Ovary (tissue), 7 donors: ENCODE measurements at regions not wholly inside any gene's neighbourhood (a gene's known extent, or its start where the extent isn't known, plus 50 kb on each side); places are given as distances from the start of the nearest gene placed in this dataset.

Source experiments
- DNase-seq, 5 donors: peaks; one replicate each; pipeline ENCODE4 v3.0.0-alpha.2; 2019 to 2020
- H3K27ac ChIP-seq, 2 donors: fragments of 200-600 bp; one replicate each; pipeline versions ENCODE4 v1.5.1 to v1.8.0; 2019 to 2022
- H3K27me3 ChIP-seq: fragments of 200-600 bp; one replicate; pipeline ENCODE4 v1.8.0; 2022
- H3K36me3 ChIP-seq: fragments of 200-600 bp; sonication (generic); one replicate; pipeline ENCODE4 v1.5.1; 2019
- H3K4me1 ChIP-seq: one replicate; pipeline ENCODE4 v1.8.1; 2013; ENCODE audit warnings: mild to moderate bottlenecking, moderate library complexity; ENCODE audit not compliant: insufficient read depth
- H3K4me3 ChIP-seq: fragments of 200-600 bp; sonication (generic); one replicate; pipeline ENCODE4 v1.5.1; 2017
- H3K9me3 ChIP-seq, 2 donors: fragments of 200-600 bp in 1 of 2; sonication (generic) in 1 of 2; one replicate each; pipeline versions ENCODE4 v1.5.1 to v1.8.1; 2013 to 2019; ENCODE audit warnings: mild to moderate bottlenecking in 1 of 2, moderate library complexity in 1 of 2
- EP300 ChIP-seq: sonication (generic); formaldehyde crosslinking; IDR thresholded peaks from one replicate; pipeline ENCODE4 v1.6.1; 2017; ENCODE audit warnings: antibody characterized with exemption
- POLR2A ChIP-seq: fragments of 450-650 bp; IDR thresholded peaks from one replicate; pipeline ENCODE4 v1.6.1; 2017; ENCODE audit warnings: antibody characterized with exemption, mild to moderate bottlenecking, moderate library complexity
- WGBS, 3 donors: extraction: QIAGEN DNeasy Blood & Tissue Kit in 1 of 3; methylation state at CpG; one replicate each; pipeline versions ENCODE4 v1.1.5 to v1.1.7; 2013 to 2017; 5-methylcytosine and 5-hydroxymethylcytosine counted together
- intact Hi-C, 4 donors: fragments of 100-400 bp; cut with DNase I; formaldehyde crosslinking; loops; one replicate each; pipeline versions ENCODE4 v1.11.0 to v1.15.1; 2022 to 2023
- TF ChIP-seq, protein P1 (sequence below), 3 donors: fragments of 450-650 bp in 2 of 3; fragments of 200-600 bp in 1 of 3; IDR thresholded peaks; one replicate each; pipeline versions ENCODE4 v1.5.1 to v1.8.0; 2016 to 2022; ENCODE audit warnings: antibody characterized with exemption in 3 of 3, mild to moderate bottlenecking in 1 of 3
- donor health status: DM: no; HTN: no; CAD: no; lungs with moderate emphysema.
- donor health status: DM: no; HTN: no; CAD: no.
- donor health status: Bipolar disorder and iron deficiency.
- donor health status: DM: no; HTN: no; CAD: no.
- donor health status: DM: yes; HTN: yes; CAD: no.

DNA sequence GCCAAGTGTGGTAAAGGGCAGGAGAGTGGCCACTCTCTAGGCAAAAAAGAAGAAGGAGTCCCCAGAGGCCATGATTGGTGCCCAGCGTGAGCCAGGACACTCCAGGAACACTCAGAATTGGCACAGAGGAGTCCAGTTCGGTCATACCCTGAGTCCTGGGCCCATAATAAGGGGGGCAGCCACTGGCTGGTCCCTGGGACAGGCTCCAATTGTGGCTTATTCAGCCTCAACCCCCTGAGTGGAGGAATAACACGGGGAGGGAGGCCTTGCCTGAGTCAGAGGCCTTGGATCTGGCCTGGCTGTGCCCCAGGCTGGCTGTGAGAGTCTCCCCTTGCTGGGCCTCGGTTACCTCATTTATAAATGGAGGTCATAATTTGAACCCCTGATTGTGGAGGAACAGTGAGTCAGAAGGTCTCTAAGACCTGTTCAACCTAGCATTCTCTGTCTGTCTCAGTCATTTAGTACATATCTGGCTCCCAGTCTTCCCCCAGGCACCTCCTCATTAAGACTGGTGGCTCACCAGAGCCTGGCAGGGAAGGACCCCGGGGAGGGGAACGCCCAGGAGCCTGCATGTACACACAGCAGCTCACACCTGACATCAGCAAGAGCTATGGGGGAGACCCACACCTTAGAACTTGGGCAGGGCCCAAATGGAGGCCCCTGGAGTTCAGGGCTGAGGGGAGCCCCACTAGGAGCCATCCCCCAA, 95.9 kb upstream of the ATP2B2 start:
- Histone ChIP-seq H3K36me3 (no peaks in the 10 kb centered on the region), H3K27me3 (no peaks in the 10 kb centered on the region), H3K27ac (no peak overlapping the region), H3K4me1 (no peaks in the 10 kb centered on the region), H3K9me3 (no peaks in the 10 kb centered on the region), H3K4me3 (no peak overlapping the region)
- intact Hi-C loops, result no loop called here
- 63 to 77% (median 65%) methylated on average over 6 of the region's 6 CpGs for WGBS, 3 donors
- no peak for DNase-seq
- TF ChIP-seq EP300, result no peak
- TF ChIP-seq POLR2A, result no peak
- TF ChIP-seq, protein P1, sequence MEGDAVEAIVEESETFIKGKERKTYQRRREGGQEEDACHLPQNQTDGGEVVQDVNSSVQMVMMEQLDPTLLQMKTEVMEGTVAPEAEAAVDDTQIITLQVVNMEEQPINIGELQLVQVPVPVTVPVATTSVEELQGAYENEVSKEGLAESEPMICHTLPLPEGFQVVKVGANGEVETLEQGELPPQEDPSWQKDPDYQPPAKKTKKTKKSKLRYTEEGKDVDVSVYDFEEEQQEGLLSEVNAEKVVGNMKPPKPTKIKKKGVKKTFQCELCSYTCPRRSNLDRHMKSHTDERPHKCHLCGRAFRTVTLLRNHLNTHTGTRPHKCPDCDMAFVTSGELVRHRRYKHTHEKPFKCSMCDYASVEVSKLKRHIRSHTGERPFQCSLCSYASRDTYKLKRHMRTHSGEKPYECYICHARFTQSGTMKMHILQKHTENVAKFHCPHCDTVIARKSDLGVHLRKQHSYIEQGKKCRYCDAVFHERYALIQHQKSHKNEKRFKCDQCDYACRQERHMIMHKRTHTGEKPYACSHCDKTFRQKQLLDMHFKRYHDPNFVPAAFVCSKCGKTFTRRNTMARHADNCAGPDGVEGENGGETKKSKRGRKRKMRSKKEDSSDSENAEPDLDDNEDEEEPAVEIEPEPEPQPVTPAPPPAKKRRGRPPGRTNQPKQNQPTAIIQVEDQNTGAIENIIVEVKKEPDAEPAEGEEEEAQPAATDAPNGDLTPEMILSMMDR (IDR thresholded peaks at IDR 0.05), result no peak

DNA sequence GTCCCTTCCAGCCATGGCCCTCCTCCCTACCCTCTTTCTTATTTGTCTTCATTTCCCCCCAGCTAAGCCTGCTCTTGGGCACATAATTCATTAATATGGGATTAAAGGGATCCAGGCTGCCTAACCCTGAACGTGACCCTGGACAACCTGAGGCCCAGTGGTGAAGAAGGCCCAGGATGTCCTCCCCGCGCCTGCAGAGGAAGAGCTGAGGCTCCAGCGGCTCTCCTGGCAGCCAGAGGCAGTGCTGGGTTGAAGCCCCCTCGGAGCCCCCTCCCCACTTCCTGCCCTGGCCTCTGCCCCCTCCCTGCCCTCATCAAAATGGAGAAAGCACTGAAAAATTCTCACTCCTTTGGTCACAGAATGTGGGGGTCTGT, 96.5 kb upstream of the ATP2B2 start:
- Histone ChIP-seq H3K36me3 (no peaks in the 10 kb centered on the region), H3K4me3 (no peak overlapping the region), H3K27ac (no peak overlapping the region), H3K4me1 (no peaks in the 10 kb centered on the region), H3K27me3 (no peaks in the 10 kb centered on the region), H3K9me3 (no peaks in the 10 kb centered on the region)
- intact Hi-C loops, result no loop called here
- DNase-seq, result no peak
- TF ChIP-seq POLR2A (no peak), EP300 (no peak)
- TF ChIP-seq, protein P1 (IDR thresholded peaks at IDR 0.05), result no peak
- WGBS, 3 donors, result 41 to 47% (median 41%) methylated on average over 5 of the region's 5 CpGs

DNA sequence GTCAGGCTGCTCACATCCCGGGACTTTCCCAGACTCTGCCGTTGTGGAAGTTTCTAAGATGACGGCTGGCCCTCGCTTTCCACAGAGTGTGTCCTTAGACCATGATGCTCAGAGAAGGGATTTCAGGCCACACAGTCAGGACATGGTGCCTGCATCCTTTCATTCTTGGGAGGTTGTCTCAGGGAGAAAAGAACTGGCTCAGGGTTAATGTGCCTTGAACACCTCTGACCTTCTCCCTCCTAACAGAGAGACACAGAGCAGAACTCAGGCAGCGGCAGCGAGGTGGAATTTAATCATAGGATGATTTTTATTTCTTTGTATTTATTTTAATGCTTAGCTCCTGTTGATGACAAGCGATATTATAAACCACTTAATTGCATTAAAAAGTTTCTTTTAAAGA, 96.9 kb upstream of the ATP2B2 start:
- H3K4me1 ChIP-seq, result no peaks in the 10 kb centered on the region
- WGBS, 3 donors, result 59 to 75% (median 64%) methylated on average over 7 of the region's 7 CpGs
- no peaks in the 10 kb centered on the region for H3K27me3 ChIP-seq
- intact Hi-C loops, result no loop called here
- no peak for DNase-seq
- no peak overlapping the region for H3K27ac ChIP-seq
- no peak overlapping the region for H3K4me3 ChIP-seq
- no peaks in the 10 kb centered on the region for H3K9me3 ChIP-seq
- no peak for TF ChIP-seq EP300
- TF ChIP-seq POLR2A, result no peak
- TF ChIP-seq, protein P1 (IDR thresholded peaks at IDR 0.05), result no peak
- H3K36me3 ChIP-seq, result no peaks in the 10 kb centered on the region

DNA sequence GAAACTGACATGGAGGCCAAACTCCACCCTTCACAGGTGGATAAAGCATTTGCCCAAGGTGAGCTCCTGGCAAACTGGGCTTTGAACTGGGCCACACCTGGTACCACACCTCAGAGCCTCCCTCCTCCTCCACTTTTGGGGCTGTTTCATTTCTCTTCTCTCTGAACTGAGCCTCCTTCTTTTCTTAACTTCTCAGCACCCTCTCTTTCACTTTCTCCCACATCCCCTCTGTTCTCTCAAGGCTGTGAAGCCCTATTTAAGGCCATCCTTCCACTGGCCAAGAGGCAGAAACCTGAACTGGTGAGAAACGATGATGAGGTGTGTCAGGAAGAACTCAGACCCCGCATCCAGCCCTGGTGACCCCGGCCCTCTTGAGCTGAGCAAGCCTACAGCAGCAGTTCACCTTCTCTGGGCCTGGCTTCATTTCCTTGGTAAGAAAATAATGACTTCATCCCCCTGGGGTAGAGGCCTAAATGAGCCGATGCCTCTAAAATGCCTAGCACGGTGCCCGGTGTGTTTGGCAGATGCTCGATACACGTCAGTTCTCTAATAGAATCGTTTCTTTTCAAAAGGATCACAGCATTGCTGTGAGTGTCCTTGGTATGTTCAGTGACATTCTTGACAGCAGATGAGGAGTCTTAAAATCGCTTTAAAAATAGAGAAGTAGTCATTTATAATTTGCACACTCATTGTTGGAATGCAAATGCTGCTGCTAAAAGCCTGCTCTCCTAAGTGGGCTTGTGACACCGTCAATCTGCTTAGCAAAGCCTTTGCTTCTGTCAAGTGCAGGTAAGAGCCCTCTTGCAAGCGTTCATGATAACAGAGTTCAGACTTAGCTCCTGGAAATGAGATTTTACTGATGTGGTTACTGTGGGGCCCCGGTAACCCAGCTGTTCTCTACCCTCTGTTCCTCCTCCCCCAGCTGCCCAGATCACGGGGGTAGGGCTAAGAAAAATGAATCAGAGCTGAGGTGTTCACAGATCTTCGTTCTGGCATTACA, 97.7 kb upstream of the ATP2B2 start:
- DNase-seq, result no peak
- no peak overlapping the region for H3K4me3 ChIP-seq
- no peak overlapping the region for H3K27ac ChIP-seq
- H3K9me3 ChIP-seq, result no peaks in the 10 kb centered on the region
- TF ChIP-seq, protein P1 (IDR thresholded peaks at IDR 0.05), result no peak
- TF ChIP-seq POLR2A (no peak), EP300 (no peak)
- 58 to 64% (median 60%) methylated on average over 15 of the region's 15 CpGs for WGBS, 3 donors
- intact Hi-C loops, result no loop called here
- no peaks in the 10 kb centered on the region for H3K4me1 ChIP-seq
- H3K36me3 ChIP-seq, result no peaks in the 10 kb centered on the region
- H3K27me3 ChIP-seq, result no peaks in the 10 kb centered on the region
